Activated CD4-positive, alpha-beta T cell treated with anti-CD3 and anti-CD28 coated beads for 4 hours (primary cell): ENCODE measurements at regions not wholly inside any gene's neighbourhood (a gene's known extent, or its start where the extent isn't known, plus 50 kb on each side); places are given as distances from the start of the nearest gene placed in this dataset.
"Not testable (repeated sequence)": the region's sequence is repeated elsewhere in the genome, so short reads cannot be mapped to it uniquely, and the experiment has no call there.

ENCODE experiments used
- DNase-seq, 2 donors: peaks; one replicate each; pipeline ENCODE4 v3.0.0-alpha.2; 2020

DNA sequence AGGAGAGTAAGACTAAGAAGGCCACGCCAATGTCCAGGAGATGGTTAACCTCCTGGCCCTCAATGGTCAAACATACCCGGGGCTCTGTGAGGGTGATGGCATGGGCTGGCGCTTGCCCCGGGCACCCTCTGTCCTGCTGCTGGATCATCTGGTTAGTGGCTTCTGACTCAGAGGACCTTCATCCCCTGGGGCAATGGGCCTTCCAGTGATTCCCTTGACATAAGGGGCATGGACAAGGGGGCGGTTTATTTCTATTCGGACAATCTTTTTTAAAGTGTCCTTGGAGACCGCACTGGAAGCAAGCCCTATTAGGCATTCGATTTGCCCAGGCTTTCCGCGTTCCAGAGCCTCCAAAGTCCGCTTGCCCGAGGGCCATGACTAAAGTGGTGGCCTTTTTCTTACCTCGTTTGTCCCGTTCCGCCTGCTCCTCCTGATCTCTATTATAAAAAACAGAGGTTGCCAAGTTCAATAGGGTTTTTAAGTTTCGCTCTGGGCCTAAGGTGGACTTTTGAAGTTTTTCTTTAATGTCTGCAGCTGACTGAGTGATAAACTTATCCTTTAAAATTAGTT lies 93.4 kb upstream of the RHOBTB1 start:
- not testable (repeated sequence) for DNase-seq

DNA sequence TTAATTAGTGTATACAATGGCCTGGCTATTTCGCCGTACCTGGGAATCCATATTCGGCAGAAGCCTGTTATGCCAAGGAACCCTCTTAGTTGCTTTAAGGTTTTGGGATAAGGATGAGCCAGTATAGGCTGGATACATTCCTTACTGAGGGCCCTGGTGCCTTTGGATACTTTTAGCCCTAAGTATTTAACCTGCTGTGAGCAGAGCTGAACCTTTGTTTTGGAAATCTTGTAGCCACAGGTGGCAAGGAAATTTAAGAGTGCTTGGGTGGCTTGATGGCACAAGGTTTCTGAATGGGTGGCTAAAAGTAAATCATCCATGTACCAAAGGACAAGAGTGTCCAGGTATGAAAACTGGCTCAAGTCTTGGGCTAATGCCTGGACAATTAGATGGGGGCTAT lies 92.2 kb upstream of the RHOBTB1 start:
- DNase-seq = not testable (repeated sequence)

- no peak for DNase-seq
These were observed 87.4 kb upstream of the RHOBTB1 start for GRCh38 chr10:61031341-61031740.

DNA sequence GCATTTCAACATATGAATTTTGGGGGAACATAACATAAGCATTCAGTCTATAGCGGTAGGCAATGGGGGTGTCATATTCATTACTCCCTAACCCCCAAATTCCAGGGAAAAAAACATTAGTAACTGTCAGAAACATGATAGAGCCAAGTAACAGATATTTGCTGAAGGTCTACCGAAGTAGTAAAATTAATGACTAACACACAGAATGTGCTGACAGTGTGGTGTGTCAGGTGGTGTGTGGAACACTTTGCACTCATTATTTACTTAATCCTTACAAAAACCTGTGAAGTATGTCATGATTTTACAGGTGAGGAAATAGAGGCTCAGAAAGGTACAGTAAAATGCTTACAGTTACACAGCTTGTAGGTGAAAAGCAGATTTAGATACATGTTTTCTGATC lies 85.4 kb upstream of the RHOBTB1 start:
- DNase-seq = no peak

DNA sequence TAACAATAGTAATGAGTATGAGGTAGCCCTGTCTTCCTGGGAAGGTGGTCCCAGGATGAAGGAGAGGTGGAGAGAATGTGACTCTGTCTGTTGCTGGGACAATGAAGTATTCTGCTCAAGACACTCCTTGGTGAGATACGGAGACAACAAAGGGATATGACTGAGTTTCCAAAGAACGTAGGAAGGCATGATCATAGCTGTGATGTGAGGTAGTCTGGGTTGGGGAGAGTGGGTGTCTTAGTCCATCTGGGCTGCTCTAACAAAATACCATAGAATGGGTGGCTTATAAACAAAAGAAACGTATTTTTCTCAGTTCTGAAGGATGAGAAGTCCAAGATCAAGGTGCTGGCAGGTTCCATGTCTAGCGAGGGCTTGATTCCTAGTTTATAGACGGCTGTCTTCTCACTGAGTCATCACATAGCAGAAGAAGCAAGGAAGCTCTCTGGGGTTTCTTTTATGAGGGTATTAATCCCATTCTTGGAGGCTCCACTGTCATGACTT lies 84.9 kb upstream of the RHOBTB1 start:
- DNase-seq = no peak

DNA sequence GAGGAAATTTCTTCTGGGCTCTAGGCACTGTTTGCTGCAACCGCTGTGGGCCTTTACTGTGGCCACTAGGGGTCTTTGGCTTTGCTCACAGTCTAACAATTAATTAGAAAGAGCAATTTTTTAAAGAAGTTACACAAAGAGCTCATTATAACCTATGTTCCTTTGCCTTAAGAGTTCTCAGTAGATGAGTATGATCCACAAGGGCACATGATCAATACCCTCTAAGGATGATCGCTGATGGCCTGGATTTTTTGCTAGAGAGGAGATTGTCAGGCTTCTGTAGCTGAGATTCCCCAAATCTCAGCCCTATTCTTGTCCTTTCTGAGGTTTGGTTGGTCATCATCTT lies 80.8 kb upstream of the RHOBTB1 start:
- DNase-seq = no peak

- DNase-seq = no peak
These were observed 80.3 kb upstream of the RHOBTB1 start for GRCh38 chr10:61024151-61024855.

DNA sequence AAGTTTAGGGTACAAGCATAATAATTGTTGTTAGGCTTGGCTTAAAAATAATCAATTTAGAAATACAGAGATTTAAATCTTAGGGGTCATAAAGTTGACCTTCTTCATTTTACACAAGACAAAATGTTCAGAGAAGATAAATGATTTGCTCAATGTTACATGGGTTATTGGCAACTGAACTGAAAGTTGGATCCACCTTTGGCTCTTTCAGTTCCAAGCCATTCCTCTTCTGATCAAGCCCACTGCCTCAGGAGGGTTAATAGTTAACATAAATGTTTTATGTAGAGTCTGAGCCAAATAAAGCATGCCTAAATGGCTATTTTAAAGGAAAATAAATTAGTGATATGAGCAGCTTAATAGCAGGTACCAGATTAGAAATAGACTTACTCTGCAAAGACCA lies 79.1 kb upstream of the RHOBTB1 start:
- DNase-seq = no peak

DNA sequence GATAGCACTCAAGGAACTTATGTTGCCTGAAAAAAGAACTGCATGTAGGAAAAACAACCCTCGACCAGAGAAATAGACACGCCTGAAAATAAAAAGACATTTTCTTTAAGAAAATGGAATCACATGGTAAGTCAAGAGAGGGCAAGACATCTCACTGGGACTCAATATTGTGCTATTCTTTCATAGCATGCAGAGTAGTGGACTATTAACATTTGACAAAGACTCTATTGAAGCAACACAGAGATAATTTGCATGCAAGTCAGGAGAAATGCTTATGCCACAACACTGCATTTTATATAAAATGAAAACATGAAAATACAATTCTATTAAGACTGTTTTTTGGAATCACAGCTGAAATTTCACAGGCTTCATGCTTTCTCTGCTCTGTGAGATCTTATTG lies 77.9 kb upstream of the RHOBTB1 start:
- DNase-seq = no peak

- no peak for DNase-seq
These were observed 76.6 kb upstream of the RHOBTB1 start for GRCh38 chr10:61020420-61021158.

GRCh38 chr10:61018146-61018545 lies 74.2 kb upstream of the RHOBTB1 start:
- DNase-seq = no peak

DNA sequence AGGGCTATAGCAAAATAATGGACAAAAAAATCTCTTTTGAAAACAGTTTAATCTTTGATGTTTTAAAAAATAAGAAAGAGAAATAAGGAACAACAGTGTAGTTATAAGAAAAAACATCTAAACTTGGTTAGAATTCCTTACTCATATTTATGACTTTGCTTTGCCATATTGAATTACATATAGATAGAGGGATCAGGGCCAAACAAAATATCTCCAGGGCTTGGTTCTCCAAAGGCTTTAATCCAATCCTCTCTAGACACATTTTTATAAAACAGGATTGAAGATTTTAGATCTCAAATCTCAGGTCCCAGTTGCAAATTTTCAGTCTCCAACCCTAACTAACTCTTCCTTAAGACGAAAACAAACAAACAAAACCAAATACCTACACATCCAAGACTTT lies 72.6 kb upstream of the RHOBTB1 start:
- no peak for DNase-seq

DNA sequence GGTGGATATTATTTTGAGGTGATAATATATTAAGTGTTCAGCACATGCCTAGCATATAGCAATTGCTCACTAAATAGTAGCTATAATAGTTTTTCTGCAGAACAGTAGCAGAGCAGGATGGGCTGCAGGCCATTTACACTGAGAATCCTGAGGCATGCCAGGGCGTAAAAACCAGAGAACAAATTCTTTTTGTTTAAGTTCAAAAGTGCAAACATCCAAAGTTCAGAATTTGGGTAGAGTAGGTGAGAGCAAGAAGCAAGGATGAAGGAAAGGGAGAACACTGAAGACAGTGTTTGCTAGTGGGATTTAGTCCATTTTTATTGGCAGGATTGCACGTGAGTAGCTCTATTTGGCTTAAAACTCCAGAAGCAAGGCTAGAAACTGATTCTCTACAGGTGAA lies 72.0 kb upstream of the RHOBTB1 start:
- DNase-seq = no peak

- DNase-seq = no peak
These were observed 66.9 kb upstream of the RHOBTB1 start for GRCh38 chr10:61010863-61011262.

GRCh38 chr10:61003069-61003468 lies 59.1 kb upstream of the RHOBTB1 start:
- not testable (repeated sequence) for DNase-seq

GRCh38 chr10:61001731-61002122 lies 57.7 kb upstream of the RHOBTB1 start:
- no peak for DNase-seq

GRCh38 chr10:61000769-61001730 lies 57.1 kb upstream of the RHOBTB1 start:
- DNase-seq = no peak

DNA sequence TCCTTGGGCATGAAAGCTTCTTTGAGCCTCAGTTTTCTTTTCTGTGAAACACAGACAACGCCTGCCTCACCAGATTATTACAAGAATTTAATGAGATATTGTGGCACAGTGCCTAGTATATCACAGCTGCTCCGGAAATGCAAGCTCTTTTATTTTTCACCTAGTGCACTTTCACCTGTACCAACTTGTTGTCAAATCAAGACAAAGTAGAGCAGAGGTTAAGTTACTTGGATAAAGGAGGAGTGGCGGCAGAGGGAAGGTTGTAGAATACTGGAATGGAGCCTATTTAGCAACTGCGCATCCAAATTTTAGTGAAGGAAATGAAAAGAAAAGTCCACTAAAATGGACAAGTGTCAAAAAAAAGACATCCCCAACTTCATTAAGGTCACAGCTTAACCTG lies 54.9 kb upstream of the RHOBTB1 start:
- DNase-seq = no peak

GRCh38 chr10:60994128-60994527 lies 50.1 kb upstream of the RHOBTB1 start:
- no peak for DNase-seq
